ENCODE measurements at regions not wholly inside any gene's neighbourhood (a gene's known extent, or its start where the extent isn't known, plus 50 kb on each side); places are given as distances from the start of the nearest gene placed in this dataset.

- DNase-seq = no peak
Measured at GRCh38 chr12:17550011-17550410, 540.0 kb downstream of the RERGL start.

DNA sequence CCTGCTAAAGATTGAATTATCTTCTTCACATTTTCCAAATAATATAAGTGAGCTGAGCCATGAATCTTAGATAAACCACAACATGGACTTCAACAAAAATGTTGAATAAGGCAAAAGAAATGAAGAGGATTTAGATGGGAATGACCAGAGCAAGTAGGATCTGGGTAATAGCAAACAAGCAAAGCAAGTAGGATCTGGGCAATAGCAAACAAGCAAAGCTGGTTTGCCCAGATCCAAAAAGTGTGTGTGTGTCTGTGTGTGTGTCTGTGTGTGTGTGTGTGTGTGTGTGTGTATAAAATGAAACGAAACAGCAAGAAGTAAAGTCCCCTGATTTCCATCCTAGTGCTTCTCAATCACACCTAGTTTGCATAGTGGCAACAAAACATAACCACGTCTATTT lies 549.1 kb downstream of the RERGL start:
- no peak for DNase-seq

- no peak for DNase-seq
Measured at GRCh38 chr12:17528394-17528793, 561.6 kb downstream of the RERGL start.

- DNase-seq = no peak
Measured at GRCh38 chr12:17527021-17527420, 563.0 kb downstream of the RERGL start.

DNA sequence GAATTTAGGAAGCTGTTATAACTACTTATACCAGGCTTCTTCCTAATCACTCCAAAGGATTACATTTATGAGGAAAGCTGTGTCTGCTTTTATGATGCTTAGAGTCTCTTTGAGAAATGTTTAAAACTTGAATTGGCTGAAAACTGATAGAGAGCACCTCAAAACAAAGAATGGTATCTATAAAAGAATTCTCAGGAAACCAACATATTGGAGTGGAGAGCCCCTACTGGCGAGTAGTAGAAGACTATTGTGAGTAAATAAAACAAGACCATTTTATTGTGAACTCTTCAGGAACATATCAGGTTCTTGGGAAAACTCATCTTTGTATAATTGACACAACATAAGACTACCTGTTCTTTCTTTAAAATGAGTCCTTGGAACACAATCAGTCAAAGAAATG lies 578.6 kb downstream of the RERGL start:
- no peak for DNase-seq

- DNase-seq = no peak
Measured at GRCh38 chr12:17507336-17507735, 582.7 kb downstream of the RERGL start.

- no peak for DNase-seq
Measured at GRCh38 chr12:17503742-17504141, 586.3 kb downstream of the RERGL start.

DNA sequence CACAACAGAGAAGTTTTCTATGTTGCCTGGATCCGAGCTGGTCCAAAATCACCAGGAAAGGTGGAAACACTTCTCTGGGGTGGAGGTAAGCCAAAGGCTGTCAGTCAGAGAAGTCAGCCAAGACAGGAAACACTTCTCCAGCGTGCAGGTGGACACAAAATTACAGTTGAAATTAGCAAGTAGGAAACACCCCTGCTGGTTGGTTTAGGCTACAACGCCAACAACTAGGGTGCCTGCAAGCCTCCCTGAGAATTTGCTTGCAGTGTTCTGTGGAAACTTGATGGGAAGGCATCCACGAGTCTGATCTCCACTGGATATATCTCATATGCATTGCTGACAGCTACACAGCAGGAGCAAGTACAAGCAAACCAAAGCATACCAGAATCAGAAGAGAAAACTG lies 600.5 kb downstream of the RERGL start:
- DNase-seq = no peak

DNA sequence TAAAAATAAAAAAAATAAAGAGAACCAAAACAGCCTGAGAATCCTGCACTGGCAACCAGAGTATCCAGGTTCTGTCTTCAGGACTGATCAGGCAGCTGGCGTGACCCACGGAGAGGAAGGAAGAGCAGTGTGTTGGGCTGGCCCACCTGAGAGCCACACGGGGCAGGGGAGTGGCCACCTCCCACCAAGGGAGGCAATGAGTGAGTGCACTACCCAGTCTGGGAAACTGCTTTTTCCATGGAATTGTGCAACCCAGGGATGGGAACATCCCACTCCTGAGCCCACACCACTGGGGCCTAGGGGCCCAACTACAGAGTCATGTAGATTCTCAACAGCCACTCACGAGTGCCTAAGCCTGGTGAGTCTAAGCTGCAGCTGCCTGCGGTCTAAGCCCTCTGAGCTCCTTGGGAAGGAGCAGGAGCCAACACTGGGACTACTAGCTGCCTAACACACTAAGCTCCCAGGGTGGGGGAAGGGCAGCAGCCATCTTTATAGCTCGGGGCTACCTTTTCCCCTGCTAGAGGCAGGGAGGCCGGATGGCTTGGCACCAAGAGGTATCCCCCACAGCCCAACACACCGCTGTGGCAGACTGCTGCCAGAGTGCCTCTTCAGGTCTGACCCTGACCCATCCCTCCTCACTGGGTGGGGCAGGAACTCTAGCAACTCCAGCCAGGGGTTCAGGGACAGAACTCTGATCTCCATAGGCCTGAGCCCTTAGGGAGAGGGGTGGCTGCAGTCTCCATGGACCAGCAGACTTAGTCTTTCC lies 610.9 kb downstream of the RERGL start:
- DNase-seq = no peak

DNA sequence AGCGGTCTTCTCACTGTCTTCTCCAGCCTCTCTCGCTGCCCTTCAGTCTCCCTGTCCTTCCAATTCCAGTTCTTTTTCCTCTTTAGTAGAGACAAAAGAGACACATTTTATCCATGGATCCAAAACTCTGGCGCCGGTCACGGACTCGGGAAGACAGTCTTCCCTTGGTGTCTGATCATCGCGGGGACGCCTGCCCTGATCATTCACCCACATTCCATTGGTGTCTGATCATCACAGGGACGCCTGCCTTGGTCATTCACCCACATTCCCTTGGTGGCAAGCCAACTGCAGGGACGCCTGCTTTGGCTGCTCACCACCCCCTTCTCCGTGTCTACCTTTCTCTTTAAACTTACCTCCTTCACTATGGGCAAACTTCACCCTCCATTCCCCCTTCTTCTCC lies 619.5 kb downstream of the RERGL start:
- no peak for DNase-seq

DNA sequence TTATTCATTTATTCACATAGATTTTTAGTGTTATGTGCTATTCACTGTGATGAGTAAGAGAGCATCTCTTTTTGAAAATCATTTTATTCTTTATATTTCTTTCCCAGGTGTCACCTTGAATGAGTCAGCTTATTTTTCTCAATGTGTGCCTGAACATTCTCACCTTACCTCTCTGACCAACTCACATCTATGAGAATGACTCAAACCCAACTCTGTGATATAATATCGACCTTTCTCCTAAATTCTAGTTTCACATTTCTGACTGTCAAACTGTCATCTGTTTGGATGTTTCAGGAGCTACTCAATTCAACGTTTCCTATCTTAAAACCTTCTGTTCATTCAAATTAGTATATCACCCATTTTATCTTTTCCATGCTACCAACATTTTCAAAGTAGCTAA lies 630.8 kb downstream of the RERGL start:
- DNase-seq = no peak

DNA sequence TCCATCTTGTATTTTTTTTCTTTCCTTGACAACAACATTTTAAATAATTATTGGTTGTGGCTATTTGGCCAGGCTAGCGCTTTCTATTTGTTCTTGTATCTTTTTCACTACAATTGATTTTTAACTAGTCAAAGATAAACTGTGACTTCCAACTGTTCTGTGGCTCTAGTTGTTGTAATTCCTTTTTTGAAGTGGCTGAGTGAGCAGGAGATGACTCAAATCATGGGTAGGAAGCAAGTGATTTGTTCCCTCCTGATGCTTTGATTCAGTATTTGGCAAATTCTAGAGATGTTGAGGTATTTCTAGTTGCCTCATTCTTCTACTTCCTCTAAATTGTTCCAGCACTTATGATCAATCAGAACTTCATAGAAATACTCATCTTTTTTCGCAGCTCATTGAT lies 633.5 kb downstream of the RERGL start:
- DNase-seq = no peak

- no peak for DNase-seq
Measured at GRCh38 chr12:17438141-17438540, 651.9 kb downstream of the RERGL start.

GRCh38 chr12:17416748-17417147 lies 673.2 kb downstream of the RERGL start:
- DNase-seq = no peak

- DNase-seq = no peak
Measured at GRCh38 chr12:17414596-17414995, 675.4 kb downstream of the RERGL start.

DNA sequence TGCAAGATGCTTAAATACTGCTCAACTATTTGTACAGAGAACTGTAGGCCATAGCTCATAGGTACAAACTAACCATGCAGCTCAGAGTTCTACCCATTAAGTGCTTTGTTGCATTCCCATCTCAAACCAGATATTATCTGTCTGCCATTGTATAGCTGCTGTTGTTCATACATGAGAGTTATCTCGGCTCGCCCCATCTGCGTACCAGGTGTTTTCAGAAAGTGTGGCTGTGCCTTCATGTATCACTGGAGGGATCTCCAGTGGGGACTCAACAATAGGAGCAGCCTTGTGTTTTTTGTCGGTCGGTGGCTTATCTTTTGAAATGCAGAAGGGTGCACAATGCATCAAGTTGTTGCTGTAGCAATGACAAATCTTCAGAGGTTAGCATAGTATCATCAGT lies 678.3 kb downstream of the RERGL start:
- DNase-seq = no peak

DNA sequence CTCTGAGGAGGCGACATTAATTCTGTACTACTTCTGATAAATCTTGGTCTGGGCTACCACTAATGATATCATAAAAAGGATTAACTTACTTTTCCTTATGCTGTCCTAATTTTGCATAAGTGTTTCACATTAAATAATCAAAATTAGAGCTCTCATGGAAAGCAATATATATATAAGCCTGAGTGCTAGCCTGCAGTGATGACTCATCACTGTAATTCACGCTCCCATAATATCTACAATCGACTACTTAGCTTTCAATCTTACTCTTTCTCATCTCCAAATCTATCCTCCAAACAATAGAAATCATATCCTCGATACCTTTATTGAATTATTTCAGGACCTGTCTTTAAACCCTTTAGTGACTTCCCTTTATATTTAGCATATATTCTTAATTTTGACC lies 701.3 kb downstream of the RERGL start:
- no peak for DNase-seq

GRCh38 chr12:17383321-17383720 lies 706.7 kb downstream of the RERGL start:
- no peak for DNase-seq

DNA sequence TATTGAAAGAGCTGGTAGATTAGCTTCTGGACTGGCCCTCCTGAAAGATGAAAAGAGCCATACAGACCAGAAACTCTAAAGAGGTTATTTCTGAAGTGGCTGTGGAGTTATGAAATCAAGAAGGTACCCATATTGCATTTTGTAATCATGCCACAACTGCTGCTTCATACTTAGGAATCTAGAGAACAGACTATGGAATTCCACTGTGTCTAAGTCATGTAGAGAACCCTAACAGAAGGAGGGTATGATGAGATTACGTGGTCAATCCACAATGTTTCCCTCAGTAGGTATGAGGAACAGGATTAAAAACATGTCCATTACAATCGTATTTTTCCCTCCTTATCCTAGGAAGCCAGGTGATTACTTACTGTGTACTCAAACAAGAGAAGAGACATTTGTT lies 708.8 kb downstream of the RERGL start:
- no peak for DNase-seq

GRCh38 chr12:17372508-17372907 lies 717.5 kb downstream of the RERGL start:
- no peak for DNase-seq

DNA sequence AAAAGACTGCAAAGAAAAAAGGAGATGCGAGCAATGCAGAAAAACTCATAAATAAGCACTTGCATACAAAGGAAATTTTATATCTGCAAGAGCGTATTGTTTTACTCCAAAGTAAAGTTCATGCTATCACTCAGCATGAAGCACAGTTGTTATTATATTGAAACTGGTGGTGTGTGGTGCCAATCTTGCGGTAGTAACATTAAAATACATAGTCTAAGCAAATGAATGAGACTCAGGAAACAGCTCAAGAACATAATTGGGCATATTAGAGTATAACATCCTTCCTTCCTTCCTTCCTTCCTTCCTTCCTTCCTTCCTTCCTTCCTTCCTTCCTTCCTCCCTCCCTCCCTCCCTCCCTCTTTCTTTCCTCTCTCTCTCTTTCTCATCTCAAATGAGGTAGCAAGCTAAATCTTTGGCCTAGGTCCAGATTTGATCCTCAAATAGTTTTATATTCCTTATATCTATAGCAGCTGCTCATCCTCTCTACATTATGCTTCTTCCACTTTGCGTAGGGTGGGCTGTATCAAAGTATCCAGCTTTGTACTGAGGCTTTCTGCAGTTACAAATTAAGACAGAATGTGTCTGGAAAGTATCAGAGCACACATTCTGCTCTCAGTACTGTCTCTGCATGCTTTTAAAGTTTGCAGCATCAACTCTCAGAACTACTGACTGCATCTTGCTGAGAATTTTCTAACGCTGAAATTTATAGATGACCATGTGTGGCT lies 718.3 kb downstream of the RERGL start:
- no peak for DNase-seq

- no peak for DNase-seq
Measured at GRCh38 chr12:17370621-17371020, 719.4 kb downstream of the RERGL start.

- no peak for DNase-seq
Measured at GRCh38 chr12:17369556-17369955, 720.4 kb downstream of the RERGL start.

Measured in anterior cingulate cortex (tissue), 58 donors.